ENCODE measurements at regions not wholly inside any gene's neighbourhood (a gene's known extent, or its start where the extent isn't known, plus 50 kb on each side); places are given as distances from the start of the nearest gene placed in this dataset.
"Not testable (repeated sequence)": the region's sequence is repeated elsewhere in the genome, so short reads cannot be mapped to it uniquely, and the experiment has no call there.

GRCh38 chr12:91640021-91640420 lies 457.4 kb upstream of the DCN start:
- no peak for DNase-seq

- no peak for DNase-seq
Observed at GRCh38 chr12:91639327-91639726, 456.7 kb upstream of the DCN start.

GRCh38 chr12:91637789-91638624 lies 455.4 kb upstream of the DCN start:
- no peak for DNase-seq

- DNase-seq: no peak
Observed at GRCh38 chr12:91636721-91637120, 454.1 kb upstream of the DCN start.

GRCh38 chr12:91634386-91634713 lies 451.7 kb upstream of the DCN start:
- DNase-seq: not testable (repeated sequence)

GRCh38 chr12:91633734-91634357 lies 451.2 kb upstream of the DCN start:
- DNase-seq: no peak

- DNase-seq: no peak
Observed at GRCh38 chr12:91633206-91633605, 450.6 kb upstream of the DCN start.

- DNase-seq: no peak
Observed at GRCh38 chr12:91632042-91632786, 449.6 kb upstream of the DCN start.

- DNase-seq: no peak
Observed at GRCh38 chr12:91630596-91631293, 448.1 kb upstream of the DCN start.

GRCh38 chr12:91630083-91630482 lies 447.5 kb upstream of the DCN start:
- no peak for DNase-seq

- no peak for DNase-seq
Observed at GRCh38 chr12:91629440-91629839, 446.8 kb upstream of the DCN start.

- no peak for DNase-seq
Observed at GRCh38 chr12:91628656-91629055, 446.0 kb upstream of the DCN start.

- no peak for DNase-seq
Observed at GRCh38 chr12:91627225-91627624, 444.6 kb upstream of the DCN start.

- DNase-seq: no peak
Observed at GRCh38 chr12:91622981-91623380, 440.4 kb upstream of the DCN start.

- no peak for DNase-seq
Observed at GRCh38 chr12:91622037-91622436, 439.4 kb upstream of the DCN start.

GRCh38 chr12:91620992-91621391 lies 438.4 kb upstream of the DCN start:
- no peak for DNase-seq

GRCh38 chr12:91620422-91620821 lies 437.8 kb upstream of the DCN start:
- no peak for DNase-seq

- DNase-seq: no peak
Observed at GRCh38 chr12:91618281-91618680, 435.7 kb upstream of the DCN start.

- no peak for DNase-seq
Observed at GRCh38 chr12:91617818-91618217, 435.2 kb upstream of the DCN start.

- no peak for DNase-seq
Observed at GRCh38 chr12:91616416-91616815, 433.8 kb upstream of the DCN start.

- no peak for DNase-seq
Observed at GRCh38 chr12:91613223-91613779, 430.7 kb upstream of the DCN start.

GRCh38 chr12:91610561-91610960 lies 427.9 kb upstream of the DCN start:
- no peak for DNase-seq

GRCh38 chr12:91609283-91609682 lies 426.7 kb upstream of the DCN start:
- no peak for DNase-seq

Measured in activated T-cell treated with anti-CD3 and anti-CD28 coated beads for 4 hours (primary cell).